Nucleus accumbens (tissue), 56 donors: ENCODE measurements at regions not wholly inside any gene's neighbourhood (a gene's known extent, or its start where the extent isn't known, plus 50 kb on each side); places are given as distances from the start of the nearest gene placed in this dataset.
A peak's percentile ranks its signal among the peaks of the same experiment; 100 is the strongest.

ENCODE experiments used
- DNase-seq, 56 donors: peaks; one replicate each; lab custom pipeline; 2025; lab: John Stamatoyannopoulos, UW

DNA sequence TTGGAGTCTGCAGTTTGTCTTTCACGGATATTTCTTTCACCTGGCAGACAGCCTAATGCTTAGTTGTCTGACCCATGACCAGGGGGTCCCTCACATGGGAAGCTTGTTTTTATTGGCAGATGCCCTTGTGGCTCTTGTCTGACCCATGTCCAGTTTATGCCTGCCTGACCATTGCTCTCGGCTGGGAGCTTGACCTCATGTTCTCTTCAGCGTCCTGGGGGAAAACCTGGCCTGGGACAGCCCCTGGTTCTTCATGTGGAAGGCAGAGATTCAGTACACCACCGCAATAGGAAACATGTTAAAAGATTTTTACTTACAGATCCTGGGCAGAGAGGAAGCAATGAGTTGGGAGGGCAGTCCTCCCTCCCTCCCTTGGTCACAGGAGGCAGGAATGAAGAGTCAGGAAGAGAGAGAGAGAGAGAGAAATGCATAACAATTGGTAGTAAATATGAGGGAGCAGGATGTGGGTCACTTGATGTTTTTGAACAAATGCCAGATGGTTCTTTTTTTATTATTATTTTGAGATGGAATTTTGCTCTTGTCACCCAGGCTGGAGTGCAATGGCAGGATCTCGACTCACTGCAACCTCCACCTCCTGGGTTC lies 302.7 kb upstream of the MYOCD start:
- DNase-seq = no peak

- no peak for DNase-seq
Observed at GRCh38 chr17:12365805-12366204, 299.9 kb upstream of the MYOCD start.

- no peak for DNase-seq
Observed at GRCh38 chr17:12369065-12369464, 296.6 kb upstream of the MYOCD start.

DNA sequence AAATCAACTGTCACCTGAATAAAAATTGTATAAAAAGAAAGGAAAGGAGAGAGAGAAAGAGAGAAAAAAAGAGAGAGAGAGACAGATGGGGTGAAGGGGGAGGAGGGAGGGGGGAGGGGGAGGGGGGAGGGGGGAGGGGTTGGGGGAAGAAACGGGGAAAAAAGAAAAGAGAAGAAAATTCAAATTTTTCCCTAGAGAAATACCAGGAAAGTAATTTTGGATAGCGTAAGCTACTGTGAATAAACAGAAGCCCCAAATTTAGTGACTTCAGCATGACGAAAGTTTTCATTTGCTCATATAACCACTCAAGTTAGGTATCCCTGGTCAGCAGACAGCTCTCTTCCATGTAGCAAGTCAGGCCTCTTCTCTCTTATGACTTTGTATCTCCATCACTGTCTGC lies 289.4 kb upstream of the MYOCD start:
- DNase-seq = no peak

- no peak for DNase-seq
Observed at GRCh38 chr17:12386225-12386624, 279.5 kb upstream of the MYOCD start.

DNA sequence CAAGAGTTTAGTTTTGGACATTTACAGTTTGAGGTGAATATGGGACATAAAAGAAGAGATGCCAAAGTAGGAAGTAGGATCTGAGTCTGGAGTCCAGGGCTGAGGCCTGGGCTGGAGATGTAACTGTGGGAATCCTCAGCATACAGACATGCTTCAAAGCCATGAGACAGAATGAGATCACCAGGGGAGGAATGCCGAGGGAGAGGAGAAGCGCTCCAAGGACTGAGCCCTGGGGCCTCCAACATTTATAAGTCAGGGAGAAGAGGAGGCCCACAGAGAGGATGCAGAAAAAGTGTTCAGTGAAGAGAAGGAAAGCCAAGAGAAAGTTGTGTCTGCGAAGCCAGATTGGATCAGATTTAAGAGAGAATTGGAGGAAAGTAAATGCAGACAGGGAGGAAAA lies 277.5 kb upstream of the MYOCD start:
- no peak for DNase-seq

- DNase-seq = no peak
Observed at GRCh38 chr17:12389421-12389820, 276.3 kb upstream of the MYOCD start.

DNA sequence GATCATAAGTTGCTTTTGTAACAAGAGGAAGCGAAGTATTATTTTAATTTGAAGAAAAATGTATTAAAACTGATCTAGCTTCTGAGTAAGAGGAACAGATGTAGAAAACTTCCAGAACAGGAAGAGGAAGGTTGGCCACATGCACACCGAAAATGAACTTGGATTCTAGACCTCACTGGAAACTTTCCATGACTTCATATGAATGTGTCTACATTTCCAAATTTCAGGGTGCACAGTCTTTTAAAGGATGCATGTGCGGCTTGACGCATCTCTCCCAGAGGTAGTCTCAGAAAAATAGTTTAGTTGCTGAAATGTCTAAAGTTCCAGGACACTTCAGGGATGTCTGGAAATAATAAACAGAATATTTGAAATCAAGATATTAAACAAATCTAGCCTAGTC lies 275.1 kb upstream of the MYOCD start:
- no peak for DNase-seq

- no peak for DNase-seq
Observed at GRCh38 chr17:12391468-12391867, 274.2 kb upstream of the MYOCD start.

DNA sequence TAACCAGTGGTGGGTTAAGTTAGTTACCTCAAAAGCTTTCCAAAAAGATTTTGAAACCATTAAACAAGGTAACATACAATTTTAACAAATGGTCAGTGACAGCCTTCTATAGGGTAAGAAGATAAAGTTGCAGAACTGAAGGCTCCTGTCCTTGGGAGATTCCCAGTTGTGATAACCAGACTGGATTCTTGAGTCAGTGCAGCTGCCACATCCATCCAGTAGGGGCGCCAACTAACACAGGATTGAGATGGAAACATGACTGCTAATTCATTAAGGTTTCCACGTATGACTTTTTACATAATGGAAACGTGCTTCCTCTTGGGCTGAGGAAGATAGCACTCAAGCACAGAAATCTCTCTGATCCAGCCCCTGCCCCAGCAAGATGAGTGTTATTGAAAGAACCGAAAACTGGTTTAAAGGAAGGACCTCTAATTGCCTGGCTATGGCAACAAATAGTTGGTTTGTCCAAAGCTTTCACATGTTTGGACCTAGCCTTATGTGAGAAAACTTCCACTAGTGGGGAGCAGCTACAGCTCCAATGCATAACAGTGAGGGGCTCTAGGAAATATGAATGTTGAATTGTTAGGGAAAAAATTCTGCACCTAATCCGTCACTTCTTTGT lies 269.8 kb upstream of the MYOCD start:
- DNase-seq = peak in 1 of 56 donors; percentile 1

DNA sequence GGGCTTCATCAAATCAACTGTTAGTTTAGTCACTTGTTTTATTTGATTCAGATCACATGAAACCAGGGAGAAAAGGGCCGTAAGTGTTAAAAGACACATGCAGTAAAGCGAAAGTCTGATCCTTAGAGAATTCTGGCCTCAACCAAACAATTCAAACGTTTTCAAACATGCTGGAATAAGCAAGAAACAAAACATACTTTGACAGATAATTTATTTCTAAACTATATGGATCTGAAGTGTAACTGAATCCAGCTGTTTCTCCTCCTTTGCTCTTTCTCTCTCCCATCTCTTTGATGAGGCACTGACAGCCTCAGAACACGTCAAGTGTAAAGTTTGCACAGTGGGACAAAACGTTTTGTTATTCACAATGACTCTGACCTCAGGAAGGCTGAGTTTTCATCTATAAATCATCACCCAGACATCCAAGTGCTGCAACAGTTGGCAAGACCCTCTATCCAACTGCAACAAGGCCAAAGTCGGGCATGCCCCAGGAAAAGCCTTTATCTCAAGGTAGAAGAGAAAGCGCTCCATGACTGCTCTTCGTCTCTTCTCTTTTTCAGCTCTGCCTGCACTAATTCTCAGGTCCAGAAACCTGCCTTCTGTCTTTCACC lies 267.1 kb upstream of the MYOCD start:
- DNase-seq = no peak

DNA sequence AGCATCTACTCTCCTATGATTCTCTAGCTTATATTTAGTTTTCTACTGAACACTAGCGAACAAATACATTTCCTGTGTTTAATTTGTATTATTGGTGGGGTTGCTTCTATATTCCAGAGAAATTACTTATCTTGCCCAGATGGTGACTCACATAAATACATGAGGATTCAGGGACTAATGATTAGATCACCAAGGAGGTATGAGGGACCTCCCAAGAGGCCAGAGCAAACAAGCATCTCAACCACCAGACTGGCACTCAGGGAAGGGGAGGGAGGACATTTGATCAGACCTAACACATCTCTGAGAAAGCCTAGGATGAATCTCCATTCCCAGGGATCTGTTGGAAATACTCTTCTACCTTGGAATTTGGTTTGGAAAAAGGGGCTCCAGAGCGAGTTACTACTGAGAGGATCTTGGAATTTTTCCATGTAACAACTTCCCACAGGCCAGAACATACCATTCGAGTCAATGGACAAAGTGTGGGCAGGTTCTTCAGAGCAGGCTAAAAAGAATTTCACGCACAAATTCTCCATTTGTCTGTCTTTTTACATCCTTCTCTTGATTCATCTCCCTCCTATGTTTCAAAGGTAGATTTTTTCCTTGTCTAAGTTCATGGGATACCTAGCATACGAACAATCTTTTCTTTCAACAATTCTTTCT lies 262.6 kb upstream of the MYOCD start:
- no peak for DNase-seq

DNA sequence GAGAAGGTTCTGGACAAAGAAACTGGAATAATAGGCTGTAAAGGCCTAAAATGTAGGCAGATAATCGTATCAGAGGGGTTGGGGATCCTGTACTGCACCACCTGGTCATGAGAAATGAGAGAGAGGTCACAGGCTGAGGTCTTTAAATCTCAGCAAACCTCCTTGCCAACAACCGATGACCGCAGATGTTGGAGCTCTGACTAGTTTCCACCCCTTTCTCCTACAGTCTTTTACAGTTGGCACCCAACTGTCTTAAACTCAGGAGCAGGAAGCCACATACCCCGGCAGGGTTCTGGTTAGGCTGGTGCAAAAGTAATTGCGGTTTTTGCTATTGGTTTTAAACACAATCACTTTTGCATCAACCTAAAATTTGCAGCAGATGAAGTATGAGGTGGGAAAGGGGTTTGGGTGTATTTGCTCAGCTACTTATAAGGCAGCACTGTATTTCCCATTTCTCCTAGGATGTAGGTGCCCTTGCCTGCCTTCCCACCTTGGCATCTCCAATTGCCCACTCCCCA lies 261.8 kb upstream of the MYOCD start:
- DNase-seq = no peak

DNA sequence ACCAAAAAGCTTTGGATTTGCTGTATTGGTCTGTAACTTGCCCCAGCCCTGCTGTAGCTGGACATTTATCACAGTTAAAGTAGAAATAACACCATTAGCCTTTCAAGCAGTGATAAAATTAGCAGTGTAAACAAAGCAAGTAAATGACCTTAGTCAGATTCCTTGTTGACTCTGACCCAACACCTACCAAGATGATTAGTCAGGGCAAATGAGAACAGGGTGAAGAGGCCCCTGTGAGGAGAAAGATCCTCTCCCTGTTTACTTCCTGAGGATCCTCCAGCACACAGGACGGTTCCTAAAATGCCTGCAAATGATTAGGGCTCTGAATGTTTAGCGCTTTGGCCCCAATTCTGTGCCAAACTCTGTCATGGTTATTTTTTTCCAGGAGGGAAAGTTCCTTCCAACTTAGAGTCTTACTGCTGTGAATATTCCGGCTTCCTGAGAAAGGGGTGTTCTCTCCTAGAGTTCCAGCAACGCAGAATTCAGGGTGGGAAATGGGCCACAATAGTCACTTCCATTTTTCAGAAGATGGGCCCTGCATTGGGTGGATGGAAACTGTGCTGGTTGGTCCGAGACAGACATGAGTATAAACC lies 259.0 kb upstream of the MYOCD start:
- DNase-seq = no peak

- DNase-seq = no peak
Observed at GRCh38 chr17:12407495-12408252, 258.0 kb upstream of the MYOCD start.

DNA sequence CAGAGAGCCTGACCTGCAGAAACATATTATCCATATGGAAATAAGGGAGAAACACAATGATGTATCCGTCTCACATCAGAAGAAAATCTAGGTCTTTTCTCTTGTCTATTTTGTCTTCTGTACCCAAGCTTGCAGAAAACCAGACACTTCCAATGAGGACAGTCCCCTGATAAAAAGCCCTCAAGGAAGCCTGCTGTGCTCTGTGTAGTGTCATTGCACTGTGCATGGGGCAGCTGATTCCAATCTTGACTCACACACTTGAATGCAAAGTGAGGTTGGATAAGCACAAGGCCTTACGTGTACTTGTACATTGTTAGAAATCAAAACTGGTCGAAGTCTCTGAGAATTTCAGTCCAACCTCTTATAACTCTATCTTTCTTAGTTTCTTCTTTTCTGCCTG lies 256.6 kb upstream of the MYOCD start:
- DNase-seq = no peak

DNA sequence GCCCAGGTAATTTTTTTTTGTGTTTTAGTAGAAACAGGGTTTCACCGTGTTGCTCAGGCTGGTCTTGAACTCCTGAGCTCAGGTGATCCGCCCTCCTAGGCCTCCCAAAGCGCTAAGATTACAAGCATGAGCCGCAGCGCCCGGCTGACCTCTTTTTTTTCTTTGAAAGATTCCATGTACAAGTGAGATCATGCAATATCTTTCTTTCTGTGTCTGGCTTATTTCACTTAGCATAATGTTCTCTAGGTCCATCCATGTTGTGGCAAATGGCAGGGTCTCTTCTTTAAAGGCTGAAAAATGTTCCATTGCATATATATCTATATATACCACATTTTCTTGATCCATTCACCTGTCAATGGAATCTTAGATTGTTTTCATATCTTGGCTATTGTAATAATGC lies 255.0 kb upstream of the MYOCD start:
- DNase-seq = no peak

GRCh38 chr17:12415031-12415430 lies 250.7 kb upstream of the MYOCD start:
- no peak for DNase-seq

GRCh38 chr17:12421077-12421476 lies 244.6 kb upstream of the MYOCD start:
- no peak for DNase-seq

DNA sequence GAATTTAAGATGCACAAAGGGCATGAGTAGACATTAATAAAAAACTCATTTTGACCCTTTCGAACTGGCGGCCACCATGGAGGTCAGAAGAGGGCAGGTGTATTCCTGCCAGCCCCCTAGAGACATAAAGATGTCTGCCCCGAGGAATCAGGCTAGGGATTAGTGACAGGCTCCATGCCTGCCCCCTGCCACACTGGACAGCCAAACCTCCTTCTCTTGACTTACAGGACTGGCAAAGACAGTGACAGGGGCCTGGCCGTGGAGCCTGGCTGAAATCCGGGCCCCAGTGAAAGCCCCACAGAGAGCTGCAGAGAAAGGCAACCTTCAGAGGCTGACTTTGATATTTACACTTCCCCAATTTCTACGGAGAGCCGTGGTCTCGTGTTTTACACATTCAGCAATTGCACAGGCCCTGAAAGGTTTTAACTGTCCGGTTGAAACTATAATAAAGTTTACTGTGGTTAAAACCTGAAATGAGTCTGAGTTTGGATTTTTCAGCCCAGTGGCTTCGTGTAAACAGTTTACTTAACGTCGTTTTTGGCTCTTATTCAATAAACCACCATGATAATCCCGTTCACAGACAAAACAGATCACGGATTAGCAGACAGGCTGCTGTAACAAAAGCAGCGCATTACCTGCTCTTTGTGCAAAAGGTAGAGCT lies 243.9 kb upstream of the MYOCD start:
- DNase-seq = no peak
